ENCODE measurements at regions not wholly inside any gene's neighbourhood (a gene's known extent, or its start where the extent isn't known, plus 50 kb on each side); places are given as distances from the start of the nearest gene placed in this dataset.

DNA sequence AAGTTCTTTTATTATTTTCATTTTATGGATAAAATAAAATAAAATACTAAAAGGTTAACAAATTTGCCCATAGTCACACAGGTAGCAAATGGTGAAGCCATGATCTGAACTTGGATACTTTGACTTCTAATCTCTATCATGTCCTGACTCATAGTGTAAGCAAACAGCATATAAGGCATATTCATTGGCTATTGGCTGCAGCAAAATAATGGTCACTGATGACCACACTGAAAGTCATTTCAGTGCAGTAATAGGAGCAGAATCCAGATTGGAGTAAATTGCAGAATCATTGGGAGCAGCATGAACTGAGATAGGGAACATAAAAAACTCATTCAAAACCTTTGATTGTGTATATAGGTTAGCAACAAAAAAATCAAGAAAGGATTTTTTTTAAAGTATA, 262.9 kb downstream of the PLA2G4A start:
- no peak for DNase-seq

DNA sequence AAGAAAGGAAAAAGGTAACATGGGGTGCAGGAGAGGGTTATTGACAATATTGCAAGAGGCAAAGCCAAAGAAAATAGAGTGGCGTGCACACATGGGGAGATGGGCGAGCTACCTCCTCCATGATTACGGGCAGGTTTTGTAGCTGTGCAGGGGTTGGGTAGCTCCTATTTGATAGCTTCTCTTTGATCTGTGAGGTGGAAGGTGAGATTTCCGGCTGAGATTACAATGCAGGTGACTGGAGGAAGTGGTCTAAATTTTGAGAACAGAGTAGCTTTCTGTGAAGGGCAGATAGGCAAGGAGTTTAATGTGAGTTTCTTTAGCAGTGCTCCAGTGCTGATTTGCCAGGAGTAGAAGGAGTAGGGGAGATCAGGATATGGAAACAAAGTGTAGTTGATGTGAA, 263.4 kb downstream of the PLA2G4A start:
- no peak for DNase-seq

DNA sequence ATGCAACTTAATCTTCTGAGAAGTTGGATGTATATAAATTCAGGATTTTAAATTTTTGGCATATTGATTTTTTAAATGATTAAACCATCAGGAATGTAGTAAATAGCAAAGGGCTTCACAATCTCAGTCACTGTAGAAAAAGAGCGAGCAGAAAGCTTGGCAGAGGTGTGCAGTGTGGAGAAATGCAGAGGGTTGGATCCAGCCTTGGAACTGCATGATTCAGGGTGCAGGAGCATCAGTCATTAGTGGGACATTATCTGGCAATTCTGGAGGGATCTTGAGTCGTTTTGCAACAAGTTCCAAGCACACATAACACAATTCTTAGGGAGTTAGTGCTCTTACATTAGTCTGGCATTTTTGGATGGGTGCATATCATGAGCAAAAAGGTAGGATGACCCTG, 267.9 kb downstream of the PLA2G4A start:
- DNase-seq, result no peak

DNA sequence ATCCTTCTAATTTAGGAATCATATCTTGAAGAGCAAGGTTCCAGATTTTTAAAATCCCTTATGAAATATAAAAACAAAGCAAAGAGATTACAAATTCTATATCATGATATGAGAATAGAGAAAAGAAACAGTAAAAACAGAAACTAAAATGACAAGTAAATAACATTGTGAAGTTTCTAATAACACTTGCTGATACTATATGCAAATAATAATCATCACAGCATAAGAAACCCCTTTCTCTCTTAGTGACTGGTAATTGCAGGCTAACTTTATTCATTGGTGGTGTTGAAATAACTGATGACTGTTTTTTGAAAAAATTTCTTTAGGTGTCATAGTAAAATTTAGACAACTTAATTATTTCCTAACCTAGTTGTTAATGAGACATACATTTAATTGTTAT, 281.6 kb downstream of the PLA2G4A start:
- DNase-seq, result no peak

DNA sequence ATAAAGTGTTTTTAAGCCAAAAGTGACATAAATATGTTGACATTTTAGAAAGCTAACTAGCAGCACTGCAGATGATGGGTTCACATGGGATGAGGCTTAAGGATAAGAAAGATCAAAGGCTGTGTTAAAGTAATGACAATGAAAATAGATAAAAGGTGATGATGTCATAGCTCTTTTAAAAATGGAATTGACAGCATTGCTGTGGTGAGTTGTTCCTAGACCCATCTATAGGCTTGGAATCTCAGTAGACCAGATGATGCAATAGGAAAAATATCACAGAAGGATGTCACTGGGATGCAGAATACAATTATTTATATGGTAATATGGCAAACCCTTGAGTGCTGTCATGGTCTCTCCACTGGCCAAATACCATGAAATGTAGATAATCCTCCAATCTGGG, 286.0 kb downstream of the PLA2G4A start:
- no peak for DNase-seq

DNA sequence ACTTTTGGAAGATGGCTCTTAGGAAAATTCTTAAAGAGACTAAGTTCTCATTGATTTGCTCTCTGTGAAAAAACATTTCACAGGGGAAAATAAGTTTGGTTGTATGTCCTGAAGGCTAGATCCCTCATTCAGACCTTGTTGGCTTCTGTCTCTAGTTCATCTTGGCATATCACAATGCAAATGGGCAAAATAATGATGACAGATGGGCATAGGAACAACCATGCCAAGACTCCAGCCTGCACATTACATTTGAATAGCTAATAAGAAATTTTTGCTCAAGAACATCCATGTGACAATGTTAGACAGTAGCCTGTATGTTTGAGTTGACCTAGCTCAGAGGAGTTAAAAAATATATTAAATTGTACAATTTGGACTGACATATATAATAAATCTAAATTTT, 292.9 kb downstream of the PLA2G4A start:
- peak; percentile 80 for DNase-seq

DNA sequence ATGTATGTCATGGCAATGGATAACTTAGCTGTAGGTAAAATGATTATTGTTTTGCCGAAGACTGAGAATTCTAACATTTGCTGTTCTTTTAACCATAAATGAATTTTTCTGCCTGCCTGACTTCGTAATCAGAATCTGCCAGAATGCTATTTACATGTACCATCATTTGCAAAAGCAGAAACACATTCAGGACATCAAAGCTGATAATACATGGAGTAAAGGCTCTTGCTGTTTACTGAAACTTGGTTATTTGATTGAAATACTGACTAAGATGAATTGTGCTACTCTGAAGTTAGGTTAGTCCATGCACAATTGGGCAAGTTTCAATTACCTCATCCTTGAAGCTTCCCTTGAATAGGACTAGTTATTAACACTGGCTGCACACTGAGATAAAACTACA, 293.8 kb downstream of the PLA2G4A start:
- no peak for DNase-seq

DNA sequence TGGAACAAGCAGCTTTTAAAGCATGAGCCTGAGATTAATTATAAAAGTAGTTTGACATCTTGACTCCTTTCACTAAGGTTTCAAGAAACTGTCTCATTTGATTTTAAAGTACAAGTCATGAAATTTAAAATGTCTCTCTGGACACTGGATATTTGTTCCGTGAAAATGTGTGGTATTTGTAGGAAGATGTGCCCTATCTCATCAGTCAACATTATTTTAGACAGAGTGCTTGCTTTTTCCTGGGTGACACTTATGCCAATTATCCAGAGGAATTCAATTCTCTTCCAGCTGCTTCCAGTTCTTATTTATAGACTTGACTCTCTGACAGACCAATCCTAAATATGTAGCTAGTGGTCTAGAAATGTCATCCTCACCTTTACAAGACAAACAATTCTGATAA, 300.4 kb downstream of the PLA2G4A start:
- DNase-seq, result no peak

DNA sequence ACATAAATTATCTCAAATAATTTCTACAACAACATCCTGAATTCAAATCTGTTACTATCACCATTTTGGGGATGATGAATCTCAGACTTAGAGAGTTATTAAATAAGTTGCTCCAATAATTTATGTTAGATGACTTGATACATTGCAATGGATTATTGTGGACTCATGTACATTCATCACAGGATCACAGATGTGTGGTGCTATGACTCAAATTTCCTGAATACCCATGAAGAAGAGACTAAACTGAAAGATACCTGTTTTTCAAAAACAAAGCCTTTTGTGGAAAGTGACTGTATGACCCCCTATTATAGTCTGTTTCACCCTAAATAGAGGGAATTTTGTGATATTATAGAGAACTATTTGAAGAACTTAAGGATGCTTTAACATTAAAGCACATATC, 315.0 kb downstream of the PLA2G4A start:
- no peak for DNase-seq

DNA sequence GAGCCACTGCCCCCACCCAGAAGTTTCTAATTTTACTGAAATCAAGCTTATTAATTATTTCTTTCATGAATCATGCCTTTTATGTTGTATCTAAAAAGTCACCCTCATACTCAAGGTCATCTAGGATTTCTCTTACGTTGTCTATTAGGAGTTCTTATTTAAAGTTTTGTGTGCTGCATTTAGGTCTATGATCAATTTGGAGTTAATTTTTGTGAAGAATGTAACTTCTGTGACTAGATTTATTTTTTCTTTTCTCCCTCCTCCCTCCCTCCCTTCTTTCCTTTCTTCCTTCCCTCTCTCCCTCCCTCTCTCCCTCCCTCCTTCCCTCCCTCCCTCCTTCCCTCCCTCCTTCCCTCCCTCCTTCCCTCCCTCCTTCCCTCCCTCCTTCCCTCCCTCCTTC, 317.6 kb downstream of the PLA2G4A start:
- no peak for DNase-seq

DNA sequence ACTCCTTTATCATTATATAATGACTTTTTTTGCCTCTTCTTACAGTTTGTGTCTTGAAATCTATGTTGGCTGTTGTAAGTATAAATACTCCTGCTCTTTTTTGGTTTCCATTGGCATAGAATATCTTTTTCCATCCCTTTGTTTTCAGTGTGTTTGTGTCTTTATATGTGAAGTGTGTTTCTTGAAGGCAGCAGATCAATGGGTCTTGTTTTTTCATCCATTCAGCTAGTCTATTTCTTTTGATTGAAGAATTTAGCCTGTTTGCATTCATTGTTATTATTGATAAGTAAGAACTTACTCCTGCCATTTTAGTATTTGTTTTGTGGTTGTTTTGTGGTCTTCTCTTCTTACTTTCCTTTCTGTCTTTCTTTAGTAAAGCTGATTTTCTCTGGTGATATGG, 322.8 kb downstream of the PLA2G4A start:
- DNase-seq, result no peak

DNA sequence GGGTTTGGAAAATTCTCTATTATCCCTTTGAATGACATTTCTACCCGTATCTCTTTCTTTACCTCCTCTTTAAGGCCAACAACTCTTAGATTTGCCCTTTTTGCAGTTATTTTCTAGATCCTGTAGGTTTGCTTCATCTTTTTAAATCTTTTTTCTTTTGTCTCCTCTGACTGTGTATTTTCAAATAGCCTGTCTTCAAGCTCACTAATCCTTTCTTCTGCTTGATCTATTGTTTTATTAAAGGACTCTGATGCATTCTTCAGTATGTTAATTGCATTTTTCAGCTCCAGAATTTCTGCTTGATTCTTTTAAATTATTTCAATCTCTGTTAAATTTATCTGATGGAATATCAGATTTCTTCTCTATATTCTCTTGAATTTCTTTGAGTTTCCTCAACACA, 324.3 kb downstream of the PLA2G4A start:
- no peak for DNase-seq

DNA sequence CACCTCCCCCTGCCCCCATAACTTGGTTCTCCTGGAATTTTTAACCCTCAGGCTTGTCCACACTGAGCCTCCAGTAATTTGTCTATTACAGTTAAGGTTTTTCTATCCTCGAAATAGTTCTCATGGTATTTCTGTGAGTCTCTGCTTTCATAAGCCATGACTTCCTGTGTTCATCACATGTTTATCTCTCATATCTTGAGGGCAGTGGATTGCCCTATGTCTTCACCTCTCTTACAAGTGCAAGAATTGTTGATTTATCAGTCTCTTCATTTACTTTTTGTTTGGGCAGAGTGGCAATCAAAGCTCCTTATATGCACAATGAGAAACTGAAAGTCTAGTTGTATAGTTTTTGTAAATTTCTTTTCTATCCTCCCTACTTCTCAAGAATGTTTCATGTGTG, 328.4 kb downstream of the PLA2G4A start:
- DNase-seq, result no peak

DNA sequence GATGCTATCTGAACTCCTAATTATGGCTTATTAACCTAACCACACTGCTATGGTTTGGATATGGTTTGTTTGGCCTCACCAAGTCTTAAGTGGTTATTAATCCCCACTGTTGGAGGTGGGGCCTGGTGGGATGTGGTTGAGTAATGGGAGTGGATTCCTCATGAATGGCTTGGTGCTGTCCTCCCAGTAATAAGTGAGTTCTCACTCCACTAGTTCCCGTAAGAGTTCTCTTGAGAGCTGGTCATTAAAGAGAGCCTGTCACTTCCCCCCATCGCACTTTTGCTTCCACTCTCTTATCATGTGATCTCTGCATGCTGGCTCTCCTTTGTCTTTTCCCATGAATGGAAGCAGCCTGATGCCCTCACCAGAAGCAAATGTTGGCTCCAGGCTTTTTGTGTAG, 328.8 kb downstream of the PLA2G4A start:
- DNase-seq, result no peak

DNA sequence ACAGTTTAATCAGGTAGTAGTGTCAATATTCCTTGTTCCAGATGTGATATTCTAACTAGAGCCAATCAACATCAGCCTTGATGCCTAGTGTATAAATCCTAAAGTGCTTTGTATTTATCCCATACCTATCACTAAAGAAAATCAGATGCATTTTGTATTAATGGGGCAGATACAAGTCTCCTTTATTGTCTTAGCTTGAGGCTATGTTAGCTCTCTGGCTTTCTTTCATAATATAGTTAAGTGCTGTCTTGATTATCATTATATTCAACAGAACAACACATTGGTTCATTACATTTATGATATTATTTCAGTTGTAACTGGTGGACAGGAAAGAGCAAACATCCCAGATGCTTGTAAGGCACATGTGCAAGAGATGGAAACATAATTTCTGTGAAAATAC, 338.8 kb downstream of the PLA2G4A start:
- no peak for DNase-seq

DNA sequence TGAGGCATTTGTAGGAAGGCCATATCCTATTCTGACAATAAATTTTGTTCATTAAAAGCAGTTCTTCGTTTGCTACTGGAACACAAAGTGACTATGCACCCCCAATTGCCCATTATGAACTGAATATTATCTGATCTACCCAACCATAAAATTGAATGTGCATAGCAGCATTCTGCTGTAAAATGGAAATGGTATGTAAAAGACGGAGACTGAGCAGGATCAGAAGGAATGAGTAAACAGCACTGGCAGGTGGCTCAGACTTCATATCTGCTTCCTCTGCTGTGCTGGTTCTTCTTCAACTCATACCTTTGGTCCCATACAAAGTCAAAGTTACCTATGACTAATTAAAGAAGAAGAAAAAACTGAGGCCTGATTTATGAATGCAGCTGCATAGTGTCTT, 339.5 kb downstream of the PLA2G4A start:
- DNase-seq, result no peak

DNA sequence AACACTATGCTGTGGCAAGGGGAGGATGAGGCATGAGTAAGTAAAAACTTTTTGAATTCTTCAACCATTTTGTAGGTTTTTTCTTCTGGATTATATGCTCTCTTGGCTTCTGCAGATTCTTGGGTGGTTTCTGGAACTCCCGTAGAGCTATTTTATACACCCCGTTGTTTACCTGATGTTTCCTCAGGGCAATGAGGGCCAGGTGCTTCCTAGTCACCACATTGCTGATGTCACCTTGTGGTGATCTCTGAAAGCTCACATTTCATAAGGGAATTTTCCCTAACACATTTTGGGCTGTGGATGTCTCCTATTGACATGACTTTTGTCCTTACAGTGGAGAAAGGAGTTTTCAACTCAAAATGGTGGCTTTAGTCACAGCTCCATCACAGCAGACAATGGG, 356.6 kb downstream of the PLA2G4A start:
- no peak for DNase-seq

DNA sequence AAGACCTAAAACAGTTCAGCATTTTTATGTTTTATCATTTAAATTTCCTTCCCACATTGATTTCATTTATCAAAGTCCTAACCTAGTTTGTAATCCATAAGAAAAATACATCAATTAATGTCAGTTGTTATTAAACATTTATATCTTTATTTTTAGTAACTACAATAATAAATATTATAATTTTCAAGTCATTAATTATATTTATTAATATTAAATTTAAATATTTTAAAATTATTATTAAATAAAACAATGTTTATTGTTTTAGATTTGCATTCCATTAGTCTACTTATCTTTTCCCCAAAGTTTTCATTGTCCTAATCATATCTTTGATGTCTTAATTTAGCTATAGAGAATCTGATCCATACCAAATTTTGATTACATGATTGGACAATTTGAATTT, 368.9 kb downstream of the PLA2G4A start:
- no peak for DNase-seq

DNA sequence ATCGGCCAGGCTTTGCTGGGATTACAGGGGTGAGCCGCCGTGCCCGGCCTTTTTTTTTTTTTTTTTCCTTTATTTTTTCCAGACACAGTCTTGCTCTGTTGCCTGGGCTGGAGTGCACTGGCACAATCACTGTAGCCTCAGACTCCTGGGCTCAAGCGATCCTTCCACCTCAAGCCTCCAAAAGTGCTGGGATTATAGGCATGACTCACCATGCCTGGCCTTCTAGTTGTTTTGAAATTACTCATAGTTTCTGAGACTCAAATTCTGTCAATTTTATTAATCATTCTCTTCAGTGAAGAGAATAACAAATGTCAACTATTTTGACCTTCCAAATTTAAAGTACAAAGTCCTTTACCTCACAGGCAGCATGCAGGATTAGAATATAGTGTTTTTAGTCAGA, 374.5 kb downstream of the PLA2G4A start:
- DNase-seq, result no peak

DNA sequence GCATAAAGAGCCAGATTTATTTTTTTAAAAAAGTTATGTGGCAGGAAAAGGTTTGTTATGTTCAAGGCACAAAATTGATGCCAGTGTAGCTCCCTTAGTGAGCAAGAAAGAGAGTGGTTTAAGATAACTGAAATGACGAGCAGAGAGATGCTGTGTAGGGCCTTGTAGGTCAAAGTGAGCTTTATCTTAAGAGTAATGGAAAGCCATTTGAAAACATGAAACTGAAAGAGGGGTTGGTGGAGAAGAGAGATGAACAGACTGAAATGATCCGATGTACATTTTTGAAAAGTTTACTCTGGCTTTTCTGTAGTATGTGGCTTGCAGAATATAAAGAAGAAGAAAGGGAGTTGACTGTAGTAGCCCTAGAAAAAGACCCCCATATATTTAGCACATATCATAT, 383.6 kb downstream of the PLA2G4A start:
- no peak for DNase-seq

DNA sequence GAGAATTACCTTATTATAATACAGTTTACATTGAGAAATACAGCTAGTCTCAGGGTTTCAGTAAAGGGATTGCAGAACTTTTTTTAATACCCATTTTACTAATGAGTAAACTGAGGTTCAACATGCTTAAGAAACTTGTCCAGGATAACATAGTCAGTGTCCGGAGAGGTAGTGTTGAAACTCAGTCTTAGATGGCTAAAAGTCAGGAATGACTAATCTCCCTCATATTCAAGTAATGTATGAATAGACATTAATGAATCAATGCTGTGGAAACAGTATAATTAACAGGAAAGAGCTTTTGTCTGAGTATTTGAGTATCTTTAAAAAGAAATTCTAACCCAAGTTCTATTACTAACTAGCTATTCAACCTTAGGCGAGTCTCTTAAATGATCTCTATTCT, 397.6 kb downstream of the PLA2G4A start:
- DNase-seq, result no peak

DNA sequence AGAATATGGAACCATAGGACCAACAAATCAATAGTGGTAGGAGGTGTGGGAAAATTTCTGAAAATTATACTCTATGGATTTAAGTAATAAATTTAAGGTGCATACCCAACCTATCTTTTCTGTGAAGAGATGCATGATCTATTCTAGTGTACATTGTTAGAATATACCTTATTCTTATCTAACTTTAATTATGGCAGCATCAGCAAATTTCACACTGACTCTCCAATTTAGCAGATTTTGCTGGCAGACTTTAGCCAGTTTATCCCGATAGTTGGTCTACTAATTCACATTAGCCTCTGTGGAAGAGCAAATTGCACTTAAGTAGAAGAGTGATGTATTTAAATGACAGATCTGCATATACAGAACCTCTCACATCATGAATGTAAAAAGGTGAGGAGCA, 400.0 kb downstream of the PLA2G4A start:
- no peak for DNase-seq

DNA sequence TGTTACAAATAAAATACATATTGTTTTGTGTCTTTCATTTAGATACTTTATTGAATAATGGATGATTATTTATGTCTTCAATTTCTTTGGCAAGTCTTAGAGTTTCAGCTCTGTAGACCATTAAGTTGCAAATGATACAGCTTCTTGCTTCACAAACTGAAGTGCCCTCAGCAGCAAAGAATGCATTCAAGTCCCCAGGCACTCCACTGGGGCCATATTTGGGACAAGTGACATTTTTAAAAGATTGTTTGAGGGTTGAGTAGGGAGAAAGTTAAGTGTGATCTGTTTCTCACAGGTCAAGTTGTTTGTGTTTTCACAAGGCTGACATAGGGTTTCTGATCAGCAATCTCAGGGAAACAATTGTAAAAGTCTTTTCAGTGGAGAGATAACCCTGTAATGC, 400.7 kb downstream of the PLA2G4A start:
- DNase-seq, result no peak

DNA sequence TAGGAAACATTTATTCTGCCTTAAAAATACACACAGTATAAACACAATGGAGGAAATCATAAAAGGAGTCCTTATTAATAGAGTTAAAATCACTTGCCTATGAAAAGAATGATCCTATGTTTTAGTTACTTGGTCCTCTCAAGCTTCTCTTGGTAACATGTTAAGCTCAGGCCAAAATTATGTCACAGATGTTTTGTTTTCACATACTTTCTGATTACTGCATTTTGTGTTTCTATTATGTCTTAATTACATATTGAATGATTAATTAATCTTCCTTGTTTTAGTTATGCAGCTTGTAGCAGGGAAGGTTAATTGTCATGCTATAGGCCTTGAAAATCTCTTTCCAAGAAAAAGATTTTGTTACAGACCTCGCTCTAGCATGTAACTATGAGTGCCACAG, 406.0 kb downstream of the PLA2G4A start:
- DNase-seq, result no peak

DNA sequence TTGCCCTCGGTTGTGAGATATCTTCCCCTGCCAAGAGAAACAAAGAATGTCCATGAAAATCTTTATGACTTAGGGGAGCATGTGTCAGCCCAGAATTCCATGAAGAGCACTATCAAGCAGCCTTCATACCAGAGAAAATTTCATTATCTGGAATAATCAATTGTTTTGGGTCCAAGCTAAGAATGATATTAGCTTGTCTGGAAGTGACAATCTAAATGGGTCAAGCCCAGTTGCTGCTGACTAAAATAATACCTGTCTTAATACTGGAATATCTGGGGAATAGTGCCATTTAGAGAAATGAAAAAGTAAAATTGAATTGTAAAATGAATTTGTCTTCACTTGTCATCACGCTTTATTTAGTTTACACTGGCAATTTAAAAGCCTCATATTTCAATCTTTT, 407.4 kb downstream of the PLA2G4A start:
- DNase-seq, result no peak

DNA sequence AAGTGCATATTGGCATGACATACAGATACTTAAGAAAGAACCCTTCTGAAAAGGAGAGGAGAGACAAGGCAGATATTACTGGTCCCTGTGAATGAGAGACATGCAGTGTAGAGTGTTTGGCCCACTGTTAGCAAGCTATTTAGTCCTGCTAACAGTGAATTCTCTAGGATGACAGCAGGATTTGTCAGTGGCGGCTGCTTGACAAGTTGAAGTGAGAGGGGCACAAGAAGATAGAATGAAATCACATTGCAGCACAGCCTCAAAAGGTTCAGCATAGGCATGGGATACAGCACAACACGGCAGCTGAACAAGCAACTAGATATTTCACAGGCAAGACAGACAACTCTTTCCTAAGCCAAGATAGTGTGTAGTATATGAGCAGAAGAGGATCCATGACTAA, 407.9 kb downstream of the PLA2G4A start:
- no peak for DNase-seq

DNA sequence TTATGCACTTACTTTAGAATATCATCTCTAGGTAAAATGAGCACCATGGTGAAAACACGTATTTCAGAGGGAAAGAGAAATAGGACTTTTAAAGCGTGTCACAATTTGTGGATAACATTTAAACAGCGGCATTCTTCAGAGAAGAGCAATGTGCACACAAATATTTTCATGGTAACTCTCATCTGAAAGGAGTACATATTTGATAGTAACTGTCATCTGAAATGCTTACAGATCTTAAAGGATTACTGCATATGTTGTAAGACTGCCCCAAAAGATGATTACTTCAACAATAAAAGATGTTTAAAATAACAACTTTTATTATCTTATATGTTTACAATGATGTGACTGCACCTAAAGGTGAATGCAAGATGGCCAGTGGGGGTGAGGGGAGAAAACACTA, 408.8 kb downstream of the PLA2G4A start:
- DNase-seq, result no peak

Measured in NCI-H1694 (cell line).